ENCODE measurements at regions not wholly inside any gene's neighbourhood (a gene's known extent, or its start where the extent isn't known, plus 50 kb on each side); places are given as distances from the start of the nearest gene placed in this dataset.

GRCh38 chr3:59456852-59457485 is 407.1 kb upstream of the CFAP20DC start:
- intact Hi-C loops (cut with micrococcal nuclease; ENCODE audit: unreplicated experiment) = no loop called here
- CTCF ChIA-PET = no interaction called here
- Histone ChIP-seq H3K27me3 (replicated peaks; ENCODE audit: insufficient read depth, low read depth, low read length, poor library complexity) (no peaks in the 10 kb centered on the region), H3K36me3 (ENCODE audit: insufficient read depth, low read length, poor library complexity, severe bottlenecking) (no peaks in the 10 kb centered on the region), H3K4me3 (ENCODE audit: low read depth, low read length, poor library complexity, severe bottlenecking) (no peak overlapping the region), H3K4me1 (ENCODE audit: insufficient read depth, low read length, poor library complexity, severe bottlenecking) (no peaks in the 10 kb centered on the region), H3K9me3 (ENCODE audit: low read depth, low read length, poor library complexity, severe bottlenecking) (no peaks in the 10 kb centered on the region), H3K27ac (ENCODE audit: low read depth, low read length, poor library complexity, severe bottlenecking) (no peak overlapping the region)
- BruUV-seq (replicated peaks) = no TSS peak
- TF ChIP-seq EZH2 (IDR thresholded peaks at IDR 0.05; ENCODE audit: borderline replicate concordance, low read depth, low read length, poor library complexity, severe bottlenecking) (no peak), CTCF (conservative IDR thresholded peaks at IDR 0.05; ENCODE audit: low read depth, low read length) (no peak)
- DNase-seq (ENCODE audit: low spot score) = no peak
- POLR2A ChIA-PET (ENCODE audit: low non-redundant PET) = no interaction called here

DNA sequence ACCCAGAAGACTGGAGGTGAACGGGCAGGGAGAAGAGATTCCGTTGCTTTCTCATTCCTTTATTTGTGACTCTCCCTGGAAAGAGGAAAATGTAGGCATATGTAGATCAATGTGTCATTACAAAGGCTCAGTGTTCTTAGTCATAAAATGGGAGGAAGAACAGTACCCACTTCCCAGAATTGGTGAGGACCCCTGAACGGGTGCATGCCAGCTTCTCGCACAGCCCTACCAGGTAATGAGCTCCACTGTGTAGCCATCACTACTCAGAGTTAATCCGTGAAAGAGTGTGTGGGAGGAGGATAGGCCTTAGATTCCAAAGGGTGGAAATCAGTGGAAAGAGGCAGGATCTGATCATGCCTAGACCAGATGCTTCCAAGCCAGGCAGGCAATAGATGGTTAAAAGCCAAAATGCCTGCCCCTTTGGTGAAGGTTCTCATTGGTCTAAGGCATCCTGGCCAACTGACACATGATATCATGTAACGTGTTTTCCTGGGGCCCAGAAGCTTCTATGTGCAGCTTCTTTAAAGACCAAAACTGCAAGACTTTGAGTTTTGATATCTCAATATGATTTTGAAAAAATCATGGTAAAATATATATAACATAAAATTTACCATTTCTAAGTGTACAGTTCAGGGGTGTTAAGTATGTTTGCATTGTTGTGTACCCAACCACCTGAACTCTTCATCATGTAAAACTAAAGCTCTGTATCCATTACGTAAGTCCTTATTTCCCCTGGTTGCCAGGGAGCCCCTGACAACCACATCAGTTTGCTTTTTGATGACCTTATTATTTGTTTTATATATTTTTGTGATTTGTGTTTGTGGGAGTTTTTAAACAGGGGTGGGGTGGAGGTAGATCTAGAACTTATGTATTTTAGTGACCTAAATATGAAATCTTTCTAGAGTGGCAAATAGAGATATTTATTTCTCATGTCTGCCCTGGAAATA is 402.2 kb upstream of the CFAP20DC start:
- TF ChIP-seq EZH2 (IDR thresholded peaks at IDR 0.05; ENCODE audit: borderline replicate concordance, low read depth, low read length, poor library complexity, severe bottlenecking) (no peak), CTCF (conservative IDR thresholded peaks at IDR 0.05; ENCODE audit: low read depth, low read length) (no peak)
- CTCF ChIA-PET = no interaction called here
- no peak overlapping the region for H3K4me3 ChIP-seq (ENCODE audit: low read depth, low read length, poor library complexity, severe bottlenecking)
- no peak overlapping the region for H3K27ac ChIP-seq (ENCODE audit: low read depth, low read length, poor library complexity, severe bottlenecking)
- DNase-seq (ENCODE audit: low spot score) = no peak
- no peaks in the 10 kb centered on the region for H3K4me1 ChIP-seq (ENCODE audit: insufficient read depth, low read length, poor library complexity, severe bottlenecking)
- no TSS peak for BruUV-seq (replicated peaks)
- H3K27me3 ChIP-seq (replicated peaks; ENCODE audit: insufficient read depth, low read depth, low read length, poor library complexity) = no peaks in the 10 kb centered on the region
- intact Hi-C loops (cut with micrococcal nuclease; ENCODE audit: unreplicated experiment) = no loop called here
- POLR2A ChIA-PET (ENCODE audit: low non-redundant PET) = no interaction called here
- H3K36me3 ChIP-seq (ENCODE audit: insufficient read depth, low read length, poor library complexity, severe bottlenecking) = no peaks in the 10 kb centered on the region
- no peaks in the 10 kb centered on the region for H3K9me3 ChIP-seq (ENCODE audit: low read depth, low read length, poor library complexity, severe bottlenecking)

- no peaks in the 10 kb centered on the region for H3K27me3 ChIP-seq (replicated peaks; ENCODE audit: insufficient read depth, low read depth, low read length, poor library complexity)
- no peak overlapping the region for H3K27ac ChIP-seq (ENCODE audit: low read depth, low read length, poor library complexity, severe bottlenecking)
- BruUV-seq (replicated peaks) = no TSS peak
- H3K4me1 ChIP-seq (ENCODE audit: insufficient read depth, low read length, poor library complexity, severe bottlenecking) = no peaks in the 10 kb centered on the region
- TF ChIP-seq CTCF (conservative IDR thresholded peaks at IDR 0.05; ENCODE audit: low read depth, low read length) (no peak), EZH2 (IDR thresholded peaks at IDR 0.05; ENCODE audit: borderline replicate concordance, low read depth, low read length, poor library complexity, severe bottlenecking) (no peak)
- no peak overlapping the region for H3K4me3 ChIP-seq (ENCODE audit: low read depth, low read length, poor library complexity, severe bottlenecking)
- no peak for DNase-seq (ENCODE audit: low spot score)
- CTCF ChIA-PET = no interaction called here
- POLR2A ChIA-PET (ENCODE audit: low non-redundant PET) = no interaction called here
- intact Hi-C loops (cut with micrococcal nuclease; ENCODE audit: unreplicated experiment) = no loop called here
- no peaks in the 10 kb centered on the region for H3K9me3 ChIP-seq (ENCODE audit: low read depth, low read length, poor library complexity, severe bottlenecking)
- no peaks in the 10 kb centered on the region for H3K36me3 ChIP-seq (ENCODE audit: insufficient read depth, low read length, poor library complexity, severe bottlenecking)
These were observed 401.3 kb upstream of the CFAP20DC start for GRCh38 chr3:59450946-59451763.
